HG03432 (cell line): ENCODE measurements at regions not wholly inside any gene's neighbourhood (a gene's known extent, or its start where the extent isn't known, plus 50 kb on each side); places are given as distances from the start of the nearest gene placed in this dataset.
"Not testable (repeated sequence)": the region's sequence is repeated elsewhere in the genome, so short reads cannot be mapped to it uniquely, and the experiment has no call there.

Experiments
- ATAC-seq: cut with Tn5 transposase; IDR thresholded peaks from one replicate; pipeline ENCODE4 v1.9.1; 2021; ENCODE audit warnings: mild to moderate bottlenecking, moderate library complexity; ENCODE audit not compliant: unreplicated experiment

DNA sequence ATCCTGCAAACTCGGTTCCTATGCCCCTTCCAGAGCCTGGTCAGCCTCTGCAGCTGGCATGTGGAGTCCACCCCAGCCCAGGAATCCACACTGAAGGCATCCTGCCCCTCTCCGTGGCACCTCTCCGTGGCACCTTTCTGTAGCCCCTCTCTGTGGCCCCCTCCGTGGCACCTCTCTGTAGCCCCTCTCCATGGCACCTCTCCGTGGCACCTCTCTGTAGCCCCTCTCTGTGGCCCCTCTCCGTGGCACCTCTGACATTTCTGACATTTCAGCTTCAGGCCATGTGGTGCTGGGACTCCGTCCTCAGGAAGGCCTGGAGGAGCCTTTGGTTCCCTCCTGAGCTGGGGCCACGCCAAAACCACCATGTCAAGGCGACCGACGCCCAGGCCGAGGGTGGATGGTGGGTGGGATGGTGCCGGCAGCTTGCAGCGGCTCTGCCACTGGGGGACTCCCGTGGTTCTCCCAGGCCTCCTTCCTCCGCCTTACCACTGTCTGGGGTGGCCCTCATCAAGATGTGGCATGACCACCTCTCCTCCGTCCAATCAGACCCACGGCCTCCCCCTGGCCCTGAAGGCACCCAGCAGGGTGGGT lies 1518.5 kb downstream of the BRD1 start:
- no peak for ATAC-seq

DNA sequence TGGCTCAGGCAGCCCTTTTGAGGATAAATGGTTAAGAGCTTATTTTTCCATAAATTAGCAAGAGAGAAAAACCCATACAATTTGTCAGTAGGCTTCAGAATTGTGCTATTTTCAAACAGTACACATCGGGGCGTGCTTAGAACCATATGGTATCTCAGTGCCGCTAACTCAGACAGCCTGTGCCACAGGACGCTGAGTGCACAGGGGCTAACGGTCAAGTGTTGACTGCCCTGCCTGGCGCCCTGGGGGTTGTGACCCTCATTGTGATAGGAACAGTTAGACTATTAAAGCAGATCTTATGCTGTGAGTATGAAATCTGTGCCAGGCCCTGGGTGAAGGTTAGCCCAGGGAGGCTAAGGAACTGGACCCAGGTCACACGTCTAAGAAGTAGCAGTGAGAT lies 1519.7 kb downstream of the BRD1 start:
- no peak for ATAC-seq

DNA sequence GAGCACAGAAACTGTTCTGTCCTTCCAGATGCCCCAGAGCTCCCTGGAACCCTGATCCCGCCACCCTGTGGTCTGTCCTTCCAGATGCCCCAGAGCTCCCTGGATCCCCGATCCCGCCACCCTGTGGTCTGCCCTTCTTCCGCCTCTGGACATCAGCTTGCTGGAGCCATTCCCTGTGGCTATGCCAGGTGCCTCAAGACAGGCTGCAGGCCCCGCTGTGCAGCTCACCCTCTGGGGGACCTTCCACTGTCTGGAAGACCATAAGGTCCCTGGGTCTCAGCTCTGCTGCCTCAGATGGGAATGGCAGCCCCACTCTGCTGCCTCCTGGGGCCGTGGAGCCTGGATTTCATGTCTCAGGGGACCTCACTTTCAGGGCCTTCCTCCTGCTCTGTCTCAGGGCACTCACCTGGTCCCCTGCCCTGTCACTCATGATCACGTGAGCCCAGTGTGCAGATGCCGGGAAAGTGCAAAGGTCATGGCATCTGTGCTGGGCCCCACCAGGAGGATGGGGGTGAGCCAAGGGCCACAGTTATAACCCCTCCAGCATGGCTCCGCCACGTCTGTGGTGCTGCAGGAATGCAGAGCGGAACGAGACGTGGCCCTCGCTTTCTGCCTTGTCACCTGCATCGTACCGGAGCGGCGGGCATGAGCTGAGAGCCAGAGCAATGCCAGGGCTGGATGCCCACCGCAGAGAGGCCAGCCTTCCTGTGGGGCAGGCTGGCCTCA lies 1520.7 kb downstream of the BRD1 start:
- ATAC-seq: no peak

DNA sequence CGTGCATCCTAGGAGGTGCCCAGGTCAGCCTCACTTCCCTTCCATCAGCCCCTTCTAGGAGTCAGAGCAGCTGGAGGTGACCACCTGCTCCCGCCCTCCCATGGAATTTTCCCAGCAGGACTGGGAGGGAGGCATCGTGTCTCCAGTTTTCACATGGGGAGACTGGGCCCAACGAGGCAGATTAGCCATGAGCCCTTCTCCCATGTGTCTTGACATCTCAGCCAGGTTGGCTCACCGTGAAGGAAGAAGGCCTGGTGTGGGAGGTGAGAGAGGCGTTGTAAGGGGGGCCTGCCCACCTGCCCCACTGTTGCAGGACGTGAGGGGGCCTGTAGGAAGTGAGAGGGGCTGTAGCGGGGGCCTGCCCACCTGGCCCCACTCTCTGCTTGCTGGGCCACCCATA lies 1521.4 kb downstream of the BRD1 start:
- ATAC-seq: no peak

DNA sequence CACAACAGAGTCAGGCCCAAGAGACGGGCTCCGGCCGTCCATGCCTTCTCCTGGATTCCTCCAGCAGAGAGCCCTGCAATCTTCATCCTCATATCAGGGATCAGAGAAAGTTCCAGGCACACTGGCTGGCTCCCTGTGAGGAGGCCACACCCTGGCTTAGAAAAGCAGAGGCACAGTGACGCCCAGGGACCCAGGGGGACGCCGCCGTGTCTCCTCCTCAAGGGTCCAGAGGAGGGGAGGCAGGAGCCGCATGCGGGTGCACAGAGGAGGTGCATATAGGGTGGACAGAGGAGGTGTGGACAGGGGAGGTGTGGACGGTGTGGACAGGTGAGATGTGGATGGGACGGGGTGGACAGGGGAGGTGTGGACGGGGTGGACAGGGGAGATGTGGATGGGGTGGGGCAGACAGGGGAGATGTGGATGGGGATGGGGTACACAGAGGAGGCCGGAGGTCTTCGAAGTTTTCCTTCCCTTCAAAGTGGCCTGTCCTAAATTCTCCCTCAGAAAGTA lies 1521.9 kb downstream of the BRD1 start:
- no peak for ATAC-seq

DNA sequence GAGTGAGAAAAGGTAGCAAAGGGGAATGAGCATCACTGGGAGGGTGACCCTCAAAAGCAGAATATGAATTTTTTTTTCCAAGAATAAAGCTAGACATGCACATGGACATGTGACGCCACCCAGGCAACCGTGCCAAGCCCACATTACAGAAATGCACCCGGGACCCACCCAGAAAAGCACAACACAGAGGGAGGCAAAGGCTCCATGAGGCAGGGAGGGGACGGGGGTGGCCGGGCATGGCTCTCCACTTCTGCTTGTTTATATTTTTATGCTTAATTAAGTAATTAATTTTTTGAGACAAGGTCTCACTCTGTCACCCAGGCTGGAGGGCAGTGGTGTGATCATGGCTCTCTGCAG lies 1524.3 kb downstream of the BRD1 start:
- ATAC-seq: no peak

DNA sequence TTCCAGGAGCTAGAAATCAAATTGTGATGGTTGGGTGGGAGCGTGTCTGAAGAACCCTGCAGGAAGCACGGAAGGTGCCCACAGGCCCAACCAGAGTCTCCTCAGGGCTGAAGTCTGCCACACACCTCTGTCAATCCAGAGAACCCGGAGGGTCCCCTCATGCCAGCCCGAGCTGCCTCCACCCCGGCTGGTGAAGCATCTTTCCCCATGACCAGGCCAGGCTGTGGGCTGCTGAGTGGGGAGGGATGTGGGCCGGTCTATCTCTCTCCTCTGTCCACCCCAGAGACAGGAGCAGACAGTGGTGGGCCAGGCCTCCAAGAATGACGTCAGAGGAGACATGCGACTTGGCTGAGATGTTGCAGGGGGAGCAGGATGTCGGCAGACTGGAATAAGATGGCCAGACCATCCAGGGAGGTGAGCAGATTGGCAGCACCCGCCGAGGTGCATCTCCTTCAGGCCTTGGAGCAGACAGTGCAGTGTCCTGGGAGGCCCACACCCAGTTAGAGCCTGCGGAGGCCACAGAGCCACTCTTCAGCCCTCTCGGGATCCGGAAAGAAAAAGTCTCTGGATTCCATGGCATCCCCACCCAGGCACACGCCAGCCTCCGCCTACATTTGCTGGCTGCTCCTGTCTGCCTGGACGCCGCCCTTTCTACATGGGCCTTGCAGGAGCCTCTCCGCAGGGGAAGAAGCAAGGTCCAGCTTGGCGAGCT lies 1524.9 kb downstream of the BRD1 start:
- ATAC-seq: no peak

DNA sequence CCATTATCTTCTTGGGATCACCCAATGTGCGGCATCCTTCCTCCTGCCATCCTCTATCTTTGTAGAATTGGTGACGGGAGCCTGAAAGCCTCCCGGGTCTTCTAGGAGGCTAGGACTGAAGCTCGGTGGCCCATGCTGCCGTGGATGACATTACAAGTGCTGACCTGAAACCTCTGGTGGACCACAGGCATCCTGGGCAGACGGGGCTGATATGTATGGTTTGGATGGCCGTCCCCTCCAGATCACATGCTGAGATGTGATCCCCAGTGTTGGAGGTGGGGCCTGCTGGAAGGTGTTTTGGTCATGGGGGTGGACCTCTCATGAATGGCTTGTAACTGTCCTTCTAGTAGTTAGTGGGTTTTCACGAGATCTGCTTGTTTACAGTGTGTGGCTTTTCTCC lies 1525.8 kb downstream of the BRD1 start:
- ATAC-seq: no peak

DNA sequence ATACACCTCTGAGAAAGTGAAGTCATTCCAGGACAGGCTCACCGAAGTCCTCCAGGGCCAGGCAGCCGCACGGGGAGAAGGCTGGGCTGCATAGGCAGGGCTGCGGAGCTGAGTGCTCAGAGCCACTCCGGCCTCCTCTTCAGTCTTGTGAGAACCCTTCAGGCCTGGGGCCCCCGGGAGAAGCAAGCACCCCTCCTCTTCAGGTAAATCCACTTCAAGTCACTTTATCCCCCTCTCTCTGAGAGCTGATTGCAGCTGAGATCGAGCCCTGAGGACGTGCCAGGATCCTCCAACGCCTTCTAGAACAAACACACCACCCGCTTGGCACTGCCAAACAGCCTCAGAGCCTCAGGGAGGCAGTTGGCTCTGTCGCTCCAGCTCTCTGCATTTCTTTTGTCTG lies 1526.3 kb downstream of the BRD1 start:
- ATAC-seq: no peak

DNA sequence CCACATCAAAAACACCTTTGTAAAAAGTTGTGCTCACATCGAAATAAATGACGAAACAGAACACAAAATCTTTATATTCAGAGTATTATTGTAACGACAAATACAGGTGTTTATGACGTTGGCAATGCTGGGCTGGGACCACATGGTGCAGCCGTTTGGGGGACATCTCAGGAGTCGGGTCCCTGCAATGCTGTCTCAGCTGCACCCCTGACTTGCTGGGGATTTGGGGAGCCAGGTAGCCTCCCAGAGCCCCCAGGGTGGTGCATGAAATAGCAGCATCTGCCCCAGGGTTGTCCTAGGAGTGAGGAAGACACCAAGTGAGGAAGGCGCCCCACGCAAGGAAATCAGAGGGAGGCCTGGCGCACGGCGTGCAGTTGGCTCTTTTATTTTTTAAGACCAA lies 1526.8 kb downstream of the BRD1 start:
- no peak for ATAC-seq

DNA sequence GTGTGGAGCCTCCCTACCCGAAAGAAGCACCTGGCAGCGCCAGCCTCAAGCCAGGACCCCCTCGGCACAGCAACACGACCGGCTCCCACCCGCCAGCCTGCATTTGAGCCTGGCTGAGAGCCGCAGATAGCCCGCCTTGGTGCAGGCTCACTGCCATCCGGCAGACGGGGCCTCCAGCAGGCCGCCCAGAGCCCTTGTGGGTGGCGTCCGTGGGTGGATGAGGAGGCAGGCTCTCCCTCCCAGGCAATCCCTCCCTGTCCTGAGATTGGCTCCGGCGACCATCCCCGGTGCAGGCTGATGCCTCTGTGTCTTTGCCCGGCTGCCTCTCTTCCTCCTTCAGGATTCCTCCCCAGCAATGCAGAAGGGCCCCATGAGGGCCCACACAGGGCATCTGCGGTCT lies 1527.9 kb downstream of the BRD1 start:
- no peak for ATAC-seq

DNA sequence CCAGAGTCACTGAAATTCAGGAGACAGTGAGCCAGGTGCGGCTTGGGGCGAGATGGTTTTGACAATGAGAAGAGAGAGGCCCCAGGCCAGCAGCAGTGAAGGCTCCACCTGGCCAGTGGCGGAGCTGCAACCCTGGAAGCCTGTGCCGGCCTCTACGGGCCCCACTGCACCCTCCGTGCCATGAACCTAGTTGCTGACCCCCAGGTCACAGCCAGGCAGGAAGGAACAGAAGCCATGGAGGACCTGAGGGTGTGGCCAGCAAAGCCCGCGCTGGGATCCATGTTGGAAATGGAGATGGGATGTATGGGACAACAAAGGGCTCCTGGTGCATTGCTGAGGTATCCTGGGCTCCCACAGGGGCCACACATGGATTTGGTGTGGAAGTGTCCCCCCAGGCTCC lies 1528.5 kb downstream of the BRD1 start:
- no peak for ATAC-seq

DNA sequence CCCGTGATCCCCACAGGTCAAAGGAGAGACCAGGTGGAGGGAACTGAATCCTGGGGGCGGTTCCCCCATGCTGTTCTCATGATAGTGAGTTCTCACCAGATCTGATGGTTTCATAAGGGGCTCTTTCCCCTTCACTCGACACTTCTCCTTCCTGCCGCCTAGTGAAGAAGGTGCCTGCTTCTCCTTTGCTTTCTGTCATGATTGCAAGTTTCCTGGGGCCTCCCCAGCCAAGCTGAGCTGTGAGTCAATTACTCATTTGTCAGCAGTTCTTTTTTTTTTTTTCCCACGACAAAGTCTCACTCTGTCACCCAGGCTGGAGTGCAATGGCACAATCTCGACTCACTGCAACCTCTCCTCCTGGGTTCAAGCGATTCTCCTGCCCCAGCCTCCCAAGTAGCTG lies 1530.4 kb downstream of the BRD1 start:
- ATAC-seq: no peak

DNA sequence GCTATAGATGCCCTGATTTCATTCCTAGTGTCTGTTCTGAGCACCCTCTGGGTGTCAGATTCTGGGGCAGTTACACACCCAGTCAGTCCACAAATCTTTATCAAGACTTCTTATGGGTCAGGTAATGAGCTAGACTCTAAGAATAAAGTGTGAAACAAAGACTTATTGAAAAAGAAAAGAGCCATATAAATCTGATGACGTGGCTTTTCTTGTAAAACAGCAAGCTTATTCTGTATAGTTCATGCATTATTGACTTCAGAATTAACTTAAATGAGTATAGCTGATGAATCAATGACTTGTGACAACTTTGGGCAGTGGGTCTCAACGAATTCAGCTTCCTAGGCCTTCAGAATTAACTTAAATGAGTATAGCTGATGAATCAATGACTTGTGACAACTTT lies 1527.5 kb downstream of the TBC1D22A start:
- not testable (repeated sequence) for ATAC-seq

DNA sequence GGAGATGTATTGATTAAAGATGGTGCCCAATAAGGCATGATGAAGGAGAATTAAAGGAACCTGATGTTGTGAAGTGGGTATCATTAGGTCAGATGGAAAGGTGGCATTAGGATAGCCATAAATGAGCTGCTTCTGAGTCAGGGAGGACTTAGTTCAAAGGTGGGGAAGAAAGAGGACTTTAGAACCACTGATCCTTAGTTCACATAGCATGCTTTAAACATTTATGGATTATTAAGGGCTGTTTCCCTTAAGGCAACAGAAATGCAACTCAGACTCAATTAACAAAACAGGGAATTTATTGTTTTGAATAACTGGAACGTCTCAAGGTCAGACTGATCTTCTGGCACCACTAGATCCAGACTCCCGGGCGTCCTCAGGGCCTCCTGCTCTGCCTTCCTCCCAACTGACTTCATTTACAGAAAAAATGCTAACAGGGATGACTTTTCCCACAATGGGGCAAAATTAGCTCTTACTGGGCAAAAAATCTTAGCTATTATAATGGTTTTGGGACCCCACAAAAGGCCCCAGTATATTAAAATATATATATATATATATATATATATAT lies 1526.0 kb downstream of the TBC1D22A start:
- ATAC-seq: no peak

DNA sequence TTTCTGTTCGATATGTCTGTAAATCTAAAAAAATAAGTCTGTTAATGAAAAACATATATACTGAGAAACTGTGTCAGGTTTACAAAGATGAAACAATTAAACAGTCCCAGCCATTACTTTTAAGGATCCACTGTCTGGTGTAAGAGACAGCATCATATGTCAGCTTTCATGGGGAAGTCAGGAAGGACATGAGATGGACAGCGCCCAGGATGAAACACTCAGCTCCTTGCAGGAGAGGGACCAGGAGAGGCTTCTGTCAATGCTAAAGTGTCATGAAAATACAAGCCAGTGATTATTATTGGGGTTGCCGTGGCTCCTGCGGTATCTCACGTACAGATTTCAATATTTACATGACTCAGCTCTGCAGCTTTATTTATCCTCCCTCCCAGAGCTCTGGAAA lies 1524.6 kb downstream of the TBC1D22A start:
- ATAC-seq: no peak

DNA sequence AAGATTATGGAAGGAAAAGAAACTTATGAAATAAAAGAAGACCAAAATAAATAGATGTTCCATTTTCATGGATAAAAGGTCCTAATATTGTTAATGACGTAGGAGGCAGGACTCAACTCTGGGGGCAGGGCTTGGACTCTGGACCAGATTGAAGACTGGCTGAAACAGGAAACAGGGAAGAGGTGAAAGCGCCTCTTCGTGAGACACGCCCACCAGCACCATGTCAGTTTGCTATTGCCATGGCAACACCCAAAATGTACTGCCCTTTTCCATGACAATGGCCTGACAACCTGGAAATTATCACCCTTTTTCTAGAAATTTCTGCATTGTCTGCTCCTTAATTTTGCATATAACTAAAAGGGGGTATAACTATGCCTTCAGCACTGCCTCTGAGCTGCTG lies 1522.2 kb downstream of the TBC1D22A start:
- ATAC-seq: no peak

DNA sequence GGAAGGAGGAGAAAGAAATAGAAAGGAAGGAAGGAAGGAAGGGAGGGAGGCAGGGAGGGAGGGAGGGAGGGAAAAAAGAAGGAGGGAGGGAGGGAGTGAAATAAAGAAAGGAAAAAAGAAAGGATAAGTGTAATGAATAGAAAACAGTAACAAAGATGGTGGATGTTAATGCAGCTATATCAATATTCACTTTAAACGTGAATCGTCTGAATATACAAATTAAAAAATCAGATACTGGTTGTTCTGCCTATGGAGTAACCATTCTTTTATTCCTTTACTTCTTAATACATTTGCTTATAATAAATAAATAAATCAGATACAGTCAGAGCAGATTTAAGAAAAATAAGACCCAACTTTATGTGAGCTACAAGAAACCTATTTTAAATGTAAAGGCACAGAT lies 1520.4 kb downstream of the TBC1D22A start:
- ATAC-seq: no peak

DNA sequence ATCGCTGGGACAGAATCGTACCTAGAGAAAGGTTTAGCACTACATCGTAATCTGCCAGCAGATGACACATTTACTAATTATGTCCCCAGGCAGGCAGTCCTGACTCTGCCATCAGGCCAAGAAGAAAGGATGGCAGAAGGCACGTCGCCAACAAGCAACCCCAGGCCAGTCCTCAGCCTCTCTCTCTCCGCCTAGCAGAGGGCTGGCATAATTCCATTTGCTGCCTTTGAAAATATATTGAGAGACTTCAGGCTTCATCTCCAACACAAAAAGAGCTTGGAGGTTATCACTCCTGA lies 1517.0 kb downstream of the TBC1D22A start:
- ATAC-seq: no peak

DNA sequence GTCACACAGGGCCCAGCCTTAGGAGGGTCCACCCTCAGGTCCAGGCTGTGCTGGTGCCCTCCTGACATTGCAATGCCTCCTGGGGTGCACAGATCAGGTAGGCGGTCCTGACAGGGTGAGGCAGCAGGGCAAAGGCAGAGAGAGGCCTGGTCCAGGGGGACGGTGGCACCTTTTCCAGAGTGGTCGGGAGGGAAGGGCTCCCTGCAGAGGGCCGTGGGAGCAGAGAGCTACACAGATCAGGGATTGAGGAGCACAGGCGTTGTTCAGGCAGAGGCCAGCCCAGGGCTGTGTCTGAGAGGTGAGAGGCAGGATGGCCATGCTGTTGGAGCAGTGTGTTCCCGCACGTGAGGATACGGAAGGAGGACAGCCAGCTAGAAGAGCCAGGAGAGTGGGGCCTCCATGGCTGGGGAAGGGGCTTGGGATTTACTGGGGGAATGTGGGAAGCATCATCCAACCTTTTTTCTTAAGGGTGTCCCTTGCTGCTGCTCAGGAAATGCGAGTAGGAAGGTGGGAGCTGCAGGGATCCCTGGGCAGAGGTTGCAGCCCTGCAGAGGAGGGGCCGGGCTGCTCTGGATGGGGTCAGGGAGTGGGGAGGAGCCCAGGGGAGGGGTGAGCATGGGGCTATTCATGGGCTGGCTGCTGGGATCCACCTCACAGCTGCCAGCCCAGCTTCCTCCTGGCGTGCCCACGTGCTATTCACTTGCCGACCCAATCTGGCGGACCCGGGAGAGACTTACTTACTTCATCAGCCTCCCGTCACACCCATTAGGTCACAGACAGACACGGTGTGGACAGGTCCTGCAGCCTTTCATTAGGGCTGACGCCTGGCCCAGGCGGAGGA lies 1516.4 kb downstream of the TBC1D22A start:
- ATAC-seq: no peak

DNA sequence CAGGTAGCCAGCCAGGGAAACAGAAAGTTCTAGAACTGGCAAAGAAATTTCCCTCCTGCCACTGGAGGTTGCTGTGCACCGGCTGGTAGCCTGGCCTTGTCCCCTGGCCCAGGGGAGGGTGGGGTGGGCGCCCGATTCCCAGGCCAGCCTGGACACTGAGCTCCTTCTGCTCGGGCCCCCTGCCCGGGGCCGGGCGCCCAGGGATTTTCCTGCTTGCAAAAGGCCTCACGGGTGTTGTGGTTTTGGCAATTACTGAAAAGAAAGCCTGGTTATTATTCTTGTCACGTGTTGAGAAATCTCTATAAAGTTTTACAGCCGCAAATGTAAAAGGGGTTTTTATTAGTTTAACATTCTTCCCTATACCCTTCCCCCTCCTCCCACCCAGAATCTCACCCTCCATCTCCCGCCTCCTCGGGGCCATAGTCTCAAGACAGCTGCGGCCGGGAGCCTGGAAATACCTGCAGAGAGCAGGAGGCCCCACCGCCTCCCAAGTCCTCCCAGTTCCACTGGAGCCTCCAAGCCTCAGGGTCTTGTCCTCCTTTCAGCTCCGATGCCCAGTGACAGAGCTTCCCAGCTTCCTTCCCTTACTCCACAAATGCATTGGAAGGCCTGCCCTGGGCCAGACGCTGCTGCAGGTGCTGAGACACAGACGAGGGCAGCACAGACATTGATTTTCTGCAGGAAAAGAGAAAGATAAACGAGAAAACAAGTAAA lies 1515.6 kb downstream of the TBC1D22A start:
- ATAC-seq: no peak
